ENCODE measurements at regions not wholly inside any gene's neighbourhood (a gene's known extent, or its start where the extent isn't known, plus 50 kb on each side); places are given as distances from the start of the nearest gene placed in this dataset.

- RAD21 ChIA-PET (ENCODE audit: unreplicated experiment), result no interaction called here
- Histone ChIP-seq H3K4me1 (ENCODE audit: control insufficient read depth, insufficient read depth, low read length) (no peaks in the 10 kb centered on the region), H2AFZ (ENCODE audit: control insufficient read depth, low read depth, low read length) (no peak overlapping the region), H3K9ac (ENCODE audit: control insufficient read depth, insufficient read depth, low read length) (no peak overlapping the region), H4K20me1 (ENCODE audit: control insufficient read depth, insufficient read depth) (no peaks in the 10 kb centered on the region), H3K79me2 (ENCODE audit: control insufficient read depth, insufficient read depth, low read length) (no peaks in the 10 kb centered on the region), H3K36me3 (ENCODE audit: control insufficient read depth in 2 of 2, insufficient read depth in 2 of 2, low read length in 1 of 2) (no peaks in the 10 kb centered on the region), H3K27ac (ENCODE audit: control insufficient read depth, insufficient read depth) (no peak overlapping the region), H3K27me3 (replicated peaks in 1 of 2; ENCODE audit: control insufficient read depth in 2 of 2, insufficient read depth in 2 of 2, low read length in 1 of 2) (no peaks in the 10 kb centered on the region), H3K9me3 (replicated peaks; ENCODE audit: control insufficient read depth, insufficient read depth, low read length) (no peaks in the 10 kb centered on the region), H3K4me3 (no peak overlapping the region), H3K4me2 (ENCODE audit: control insufficient read depth, insufficient read depth) (no peak overlapping the region)
- in situ Hi-C loops (cut with MboI), result no loop called here
- ATAC-seq, result no peak
- POLR2A ChIA-PET, result no interaction called here
- no peak for DNase-seq (ENCODE audit: low read depth, low spot score)
- TF ChIP-seq RFX5 (IDR thresholded peaks at IDR 0.05; ENCODE audit: low read depth, low read length) (no peak), BCL11A (IDR thresholded peaks at IDR 0.05; ENCODE audit: low read depth, low read length) (no peak), ESRRA (IDR thresholded peaks at IDR 0.05; ENCODE audit: low read length) (no peak)
- SMC1A ChIA-PET (ENCODE audit: uncharacterized antibody, unreplicated experiment), result no interaction called here
- BruUV-seq (replicated peaks), result no TSS peak
- CTCF ChIA-PET, result no interaction called here
- 27% methylated on average over 5 of the region's 5 CpGs for WGBS (ENCODE audit: insufficient coverage, insufficient replicate concordance, low lambda C conversion rate, missing lambda C conversion rate)
- intact Hi-C loops (cut with micrococcal nuclease; ENCODE audit: unreplicated experiment), result no loop called here
- no peak for FAIRE-seq
Observed at GRCh38 chr13:59250336-59251189, 913.2 kb downstream of the DIAPH3 start.

GRCh38 chr13:59259165-59260000 lies 904.3 kb downstream of the DIAPH3 start:
- intact Hi-C loops (cut with micrococcal nuclease; ENCODE audit: unreplicated experiment) (no loop called here), in situ Hi-C loops (cut with MboI) (no loop called here)
- no peak overlapping the region for H3K4me3 ChIP-seq
- ChIA-PET RAD21 (ENCODE audit: unreplicated experiment) (no interaction called here), CTCF (no interaction called here), SMC1A (ENCODE audit: uncharacterized antibody, unreplicated experiment) (no interaction called here), POLR2A (no interaction called here)
- 28% methylated on average over 9 of the region's 9 CpGs for WGBS (ENCODE audit: insufficient coverage, insufficient replicate concordance, low lambda C conversion rate, missing lambda C conversion rate)
- no peaks in the 10 kb centered on the region for H3K9me3 ChIP-seq (replicated peaks; ENCODE audit: control insufficient read depth, insufficient read depth, low read length)
- H3K79me2 ChIP-seq (ENCODE audit: control insufficient read depth, insufficient read depth, low read length), result no peaks in the 10 kb centered on the region
- H3K27ac ChIP-seq (ENCODE audit: control insufficient read depth, insufficient read depth), result no peak overlapping the region
- ATAC-seq (no peak), FAIRE-seq (no peak), DNase-seq (ENCODE audit: low read depth, low spot score) (no peak)
- H4K20me1 ChIP-seq (ENCODE audit: control insufficient read depth, insufficient read depth), result no peaks in the 10 kb centered on the region
- H3K4me1 ChIP-seq (ENCODE audit: control insufficient read depth, insufficient read depth, low read length), result no peaks in the 10 kb centered on the region
- no peak overlapping the region for H3K4me2 ChIP-seq (ENCODE audit: control insufficient read depth, insufficient read depth)
- H2AFZ ChIP-seq (ENCODE audit: control insufficient read depth, low read depth, low read length), result no peak overlapping the region
- no peak overlapping the region for H3K9ac ChIP-seq (ENCODE audit: control insufficient read depth, insufficient read depth, low read length)
- H3K36me3 ChIP-seq (ENCODE audit: control insufficient read depth in 2 of 2, insufficient read depth in 2 of 2, low read length in 1 of 2), result no peaks in the 10 kb centered on the region
- H3K27me3 ChIP-seq (replicated peaks in 1 of 2; ENCODE audit: control insufficient read depth in 2 of 2, insufficient read depth in 2 of 2, low read length in 1 of 2), result no peaks in the 10 kb centered on the region
- no TSS peak for BruUV-seq (replicated peaks)
- no peak for TF ChIP-seq CHD2 (IDR thresholded peaks at IDR 0.05; ENCODE audit: borderline replicate concordance, low read depth, low read length)
- no peak for TF ChIP-seq NFXL1 (IDR thresholded peaks at IDR 0.05; ENCODE audit: borderline replicate concordance)
- no peak for TF ChIP-seq NBN (IDR thresholded peaks at IDR 0.05)
- no peak for TF ChIP-seq CBFB (IDR thresholded peaks at IDR 0.05; ENCODE audit: low read depth)
- TF ChIP-seq RUNX3 (IDR thresholded peaks at IDR 0.05; ENCODE audit: low read length), result no peak
- no peak for TF ChIP-seq RAD21 (IDR thresholded peaks at IDR 0.05; ENCODE audit: insufficient read depth, low read depth, low read length)
- no peak for TF ChIP-seq SPI1 (IDR thresholded peaks at IDR 0.05; ENCODE audit: borderline replicate concordance, insufficient read depth, low read depth, low read length)
- no peak for TF ChIP-seq TCF7 (IDR thresholded peaks at IDR 0.05; ENCODE audit: borderline replicate concordance)
- TF ChIP-seq SUPT20H (IDR thresholded peaks at IDR 0.05; ENCODE audit: borderline replicate concordance, control insufficient read depth, low read depth, low read length), result no peak
- no peak for TF ChIP-seq PKNOX1 (IDR thresholded peaks at IDR 0.05)
- no peak for TF ChIP-seq ZNF24 (IDR thresholded peaks at IDR 0.05)
- no peak for TF ChIP-seq CHD1 (IDR thresholded peaks at IDR 0.05; ENCODE audit: low read depth, low read length)
- TF ChIP-seq FOXK2 (IDR thresholded peaks at IDR 0.05), result no peak
